ENCODE measurements at regions not wholly inside any gene's neighbourhood (a gene's known extent, or its start where the extent isn't known, plus 50 kb on each side); places are given as distances from the start of the nearest gene placed in this dataset.

- Histone ChIP-seq H3K27ac (no peak overlapping the region), H3K4me3 (no peak overlapping the region), H3K27me3 (no peaks in the 10 kb centered on the region), H3K36me3 (no peaks in the 10 kb centered on the region), H3K4me1 (no peaks in the 10 kb centered on the region), H3K9me3 (no peaks in the 10 kb centered on the region)
- no peak for DNase-seq
- intact Hi-C loops (cut with DNase I; ENCODE audit: low total_unique reads): no loop called here
- 81 to 89% (median 89%) methylated on average over 3 of the region's 3 CpGs for WGBS, 5 donors
- TF ChIP-seq POLR2AphosphoS5 (IDR thresholded peaks at IDR 0.05) (no peak), POLR2A (IDR thresholded peaks at IDR 0.05) (no peak), CTCF (IDR thresholded peaks at IDR 0.05) (no peak), EP300 (IDR thresholded peaks at IDR 0.05) (no peak)
Measured at GRCh38 chr5:89922161-89922560, 487.4 kb downstream of the CETN3 start.

GRCh38 chr5:89917112-89917511 is 492.4 kb downstream of the CETN3 start:
- WGBS, 5 donors: 86 to 94% (median 91%) methylated on average over 1 of the region's 1 CpG
- TF ChIP-seq POLR2A (IDR thresholded peaks at IDR 0.05): no peak
- no peak for TF ChIP-seq CTCF (IDR thresholded peaks at IDR 0.05)
- no peak for TF ChIP-seq POLR2AphosphoS5 (IDR thresholded peaks at IDR 0.05)
- TF ChIP-seq EP300 (IDR thresholded peaks at IDR 0.05): no peak

GRCh38 chr5:89916131-89916530 is 493.4 kb downstream of the CETN3 start:
- no peak for DNase-seq
- Histone ChIP-seq H3K27ac (no peak overlapping the region), H3K36me3 (no peaks in the 10 kb centered on the region), H3K9me3 (peaks cover 0 to 6% (median 0%) of the 10 kb centered on the region in 4 donors), H3K4me1 (no peaks in the 10 kb centered on the region), H3K4me3 (no peak overlapping the region), H3K27me3 (no peaks in the 10 kb centered on the region)
- TF ChIP-seq POLR2AphosphoS5 (IDR thresholded peaks at IDR 0.05): no peak
- no peak for TF ChIP-seq EP300 (IDR thresholded peaks at IDR 0.05)
- no peak for TF ChIP-seq CTCF (IDR thresholded peaks at IDR 0.05)
- no peak for TF ChIP-seq POLR2A (IDR thresholded peaks at IDR 0.05)
- 77 to 95% (median 86%) methylated on average over 1 of the region's 1 CpG for WGBS, 5 donors
- intact Hi-C loops (cut with DNase I; ENCODE audit: low total_unique reads): no loop called here

More at GRCh38 chr5:89917112-89917511, 492.4 kb downstream of the CETN3 start:
- Histone ChIP-seq H3K36me3 (no peaks in the 10 kb centered on the region), H3K9me3 (peaks cover 0 to 6% (median 0%) of the 10 kb centered on the region in 4 donors), H3K27ac (no peak overlapping the region), H3K27me3 (no peaks in the 10 kb centered on the region), H3K4me1 (no peaks in the 10 kb centered on the region), H3K4me3 (no peak overlapping the region)
- DNase-seq: no peak
- intact Hi-C loops (cut with DNase I; ENCODE audit: low total_unique reads): no loop called here

GRCh38 chr5:89908876-89909275 is 500.7 kb downstream of the CETN3 start:
- DNase-seq: no peak
- no peaks in the 10 kb centered on the region for H3K27me3 ChIP-seq
- no peaks in the 10 kb centered on the region for H3K4me1 ChIP-seq
- no peak overlapping the region for H3K27ac ChIP-seq
- TF ChIP-seq POLR2AphosphoS5 (IDR thresholded peaks at IDR 0.05) (no peak), POLR2A (IDR thresholded peaks at IDR 0.05) (no peak), CTCF (IDR thresholded peaks at IDR 0.05) (no peak), EP300 (IDR thresholded peaks at IDR 0.05) (no peak)
- H3K4me3 ChIP-seq: no peak overlapping the region
- H3K9me3 ChIP-seq: no peaks in the 10 kb centered on the region
- no peaks in the 10 kb centered on the region for H3K36me3 ChIP-seq
- intact Hi-C loops (cut with DNase I; ENCODE audit: low total_unique reads): no loop called here

Data from stomach (tissue), 8 donors.